ENCODE measurements at regions not wholly inside any gene's neighbourhood (a gene's known extent, or its start where the extent isn't known, plus 50 kb on each side); places are given as distances from the start of the nearest gene placed in this dataset.
A peak's percentile ranks its signal among the peaks of the same experiment; 100 is the strongest.

- WGBS (ENCODE audit: insufficient coverage): 85% methylated on average over 4 of the region's 6 CpGs
- no peaks in the 10 kb centered on the region for H3K4me1 ChIP-seq (ENCODE audit: control insufficient read depth, insufficient read depth, low read length)
- no peaks in the 10 kb centered on the region for H3K36me3 ChIP-seq (ENCODE audit: control insufficient read depth, insufficient read depth, low read length)
- no peaks in the 10 kb centered on the region for H3K27me3 ChIP-seq (ENCODE audit: control insufficient read depth, insufficient read depth, low read length)
- H3K9me3 ChIP-seq (replicated peaks; ENCODE audit: control insufficient read depth, low read depth, low read length): no peaks in the 10 kb centered on the region
- DNase-seq: no peak
- H3K27ac ChIP-seq (ENCODE audit: low read length): no peak overlapping the region
- H3K4me3 ChIP-seq (ENCODE audit: low read length): no peak overlapping the region
Measured at GRCh38 chr12:14138495-14138894, 157.1 kb upstream of the GRIN2B start.

- Histone ChIP-seq H3K27me3 (ENCODE audit: control insufficient read depth, insufficient read depth, low read length) (no peaks in the 10 kb centered on the region), H3K9me3 (replicated peaks; ENCODE audit: control insufficient read depth, low read depth, low read length) (no peaks in the 10 kb centered on the region), H3K36me3 (ENCODE audit: control insufficient read depth, insufficient read depth, low read length) (no peaks in the 10 kb centered on the region), H3K27ac (ENCODE audit: low read length) (no peak overlapping the region), H3K4me1 (ENCODE audit: control insufficient read depth, insufficient read depth, low read length) (no peaks in the 10 kb centered on the region), H3K4me3 (ENCODE audit: low read length) (no peak overlapping the region)
- no CpG with 5 or more reads among the region's 6 CpGs for WGBS (ENCODE audit: insufficient coverage)
- no peak for DNase-seq
Measured at GRCh38 chr12:14148489-14149270, 167.3 kb upstream of the GRIN2B start.

- Histone ChIP-seq H3K4me1 (ENCODE audit: control insufficient read depth, insufficient read depth, low read length) (no peaks in the 10 kb centered on the region), H3K36me3 (ENCODE audit: control insufficient read depth, insufficient read depth, low read length) (no peaks in the 10 kb centered on the region), H3K27me3 (ENCODE audit: control insufficient read depth, insufficient read depth, low read length) (no peaks in the 10 kb centered on the region), H3K9me3 (replicated peaks; ENCODE audit: control insufficient read depth, low read depth, low read length) (no peaks in the 10 kb centered on the region), H3K4me3 (ENCODE audit: low read length) (no peak overlapping the region), H3K27ac (ENCODE audit: low read length) (no peak overlapping the region)
- WGBS (ENCODE audit: insufficient coverage): no CpG with 5 or more reads among the region's 1 CpG
- no peak for DNase-seq
Measured at GRCh38 chr12:14153803-14154202, 172.4 kb upstream of the GRIN2B start.

- H3K27ac ChIP-seq (ENCODE audit: low read length): no peak overlapping the region
- no peaks in the 10 kb centered on the region for H3K27me3 ChIP-seq (ENCODE audit: control insufficient read depth, insufficient read depth, low read length)
- H3K4me3 ChIP-seq (ENCODE audit: low read length): no peak overlapping the region
- DNase-seq: no peak
- H3K4me1 ChIP-seq (ENCODE audit: control insufficient read depth, insufficient read depth, low read length): no peaks in the 10 kb centered on the region
- H3K9me3 ChIP-seq (replicated peaks; ENCODE audit: control insufficient read depth, low read depth, low read length): no peaks in the 10 kb centered on the region
- WGBS (ENCODE audit: insufficient coverage): 100% methylated on average over 1 of the region's 2 CpGs
- no peaks in the 10 kb centered on the region for H3K36me3 ChIP-seq (ENCODE audit: control insufficient read depth, insufficient read depth, low read length)
Measured at GRCh38 chr12:14156606-14157005, 175.2 kb upstream of the GRIN2B start.

- DNase-seq: no peak
- WGBS (ENCODE audit: insufficient coverage): 57% methylated on average over 1 of the region's 3 CpGs
Measured at GRCh38 chr12:14157088-14157747, 175.8 kb upstream of the GRIN2B start.

GRCh38 chr12:14164266-14164665 lies 182.9 kb upstream of the GRIN2B start:
- Histone ChIP-seq H3K27me3 (ENCODE audit: control insufficient read depth, insufficient read depth, low read length) (no peaks in the 10 kb centered on the region), H3K36me3 (ENCODE audit: control insufficient read depth, insufficient read depth, low read length) (no peaks in the 10 kb centered on the region), H3K4me3 (ENCODE audit: low read length) (no peak overlapping the region), H3K9me3 (replicated peaks; ENCODE audit: control insufficient read depth, low read depth, low read length) (no peaks in the 10 kb centered on the region), H3K27ac (ENCODE audit: low read length) (no peak overlapping the region), H3K4me1 (ENCODE audit: control insufficient read depth, insufficient read depth, low read length) (no peaks in the 10 kb centered on the region)
- DNase-seq: no peak
- 67% methylated on average over 1 of the region's 8 CpGs for WGBS (ENCODE audit: insufficient coverage)

More at GRCh38 chr12:14157088-14157747, 175.8 kb upstream of the GRIN2B start:
- Histone ChIP-seq H3K4me3 (ENCODE audit: low read length) (no peak overlapping the region), H3K36me3 (ENCODE audit: control insufficient read depth, insufficient read depth, low read length) (no peaks in the 10 kb centered on the region), H3K27ac (ENCODE audit: low read length) (no peak overlapping the region), H3K27me3 (ENCODE audit: control insufficient read depth, insufficient read depth, low read length) (no peaks in the 10 kb centered on the region), H3K4me1 (ENCODE audit: control insufficient read depth, insufficient read depth, low read length) (no peaks in the 10 kb centered on the region), H3K9me3 (replicated peaks; ENCODE audit: control insufficient read depth, low read depth, low read length) (no peaks in the 10 kb centered on the region)

- peak; percentile 68 for DNase-seq
- Histone ChIP-seq H3K4me3 (ENCODE audit: low read length) (no peak overlapping the region), H3K36me3 (ENCODE audit: control insufficient read depth, insufficient read depth, low read length) (no peaks in the 10 kb centered on the region), H3K27me3 (ENCODE audit: control insufficient read depth, insufficient read depth, low read length) (no peaks in the 10 kb centered on the region), H3K27ac (ENCODE audit: low read length) (no peak overlapping the region), H3K9me3 (replicated peaks; ENCODE audit: control insufficient read depth, low read depth, low read length) (no peaks in the 10 kb centered on the region), H3K4me1 (ENCODE audit: control insufficient read depth, insufficient read depth, low read length) (no peaks in the 10 kb centered on the region)
- WGBS (ENCODE audit: insufficient coverage): no CpG with 5 or more reads among the region's 4 CpGs
Measured at GRCh38 chr12:14167005-14167628, 185.7 kb upstream of the GRIN2B start.

- WGBS (ENCODE audit: insufficient coverage): no CpG with 5 or more reads among the region's 3 CpGs
- Histone ChIP-seq H3K4me1 (ENCODE audit: control insufficient read depth, insufficient read depth, low read length) (no peaks in the 10 kb centered on the region), H3K36me3 (ENCODE audit: control insufficient read depth, insufficient read depth, low read length) (no peaks in the 10 kb centered on the region), H3K27me3 (ENCODE audit: control insufficient read depth, insufficient read depth, low read length) (no peaks in the 10 kb centered on the region), H3K27ac (ENCODE audit: low read length) (no peak overlapping the region), H3K9me3 (replicated peaks; ENCODE audit: control insufficient read depth, low read depth, low read length) (no peaks in the 10 kb centered on the region), H3K4me3 (ENCODE audit: low read length) (no peak overlapping the region)
- DNase-seq: no peak
Measured at GRCh38 chr12:14169281-14169680, 187.9 kb upstream of the GRIN2B start.

GRCh38 chr12:14171106-14171505 lies 189.7 kb upstream of the GRIN2B start:
- Histone ChIP-seq H3K9me3 (replicated peaks; ENCODE audit: control insufficient read depth, low read depth, low read length) (no peaks in the 10 kb centered on the region), H3K27me3 (ENCODE audit: control insufficient read depth, insufficient read depth, low read length) (no peaks in the 10 kb centered on the region), H3K36me3 (ENCODE audit: control insufficient read depth, insufficient read depth, low read length) (no peaks in the 10 kb centered on the region), H3K4me3 (ENCODE audit: low read length) (no peak overlapping the region), H3K27ac (ENCODE audit: low read length) (no peak overlapping the region), H3K4me1 (ENCODE audit: control insufficient read depth, insufficient read depth, low read length) (no peaks in the 10 kb centered on the region)
- no CpG with 5 or more reads among the region's 3 CpGs for WGBS (ENCODE audit: insufficient coverage)
- no peak for DNase-seq

- 75% methylated on average over 1 of the region's 2 CpGs for WGBS (ENCODE audit: insufficient coverage)
- no peak for DNase-seq
- H3K4me1 ChIP-seq (ENCODE audit: control insufficient read depth, insufficient read depth, low read length): no peaks in the 10 kb centered on the region
- H3K4me3 ChIP-seq (ENCODE audit: low read length): no peak overlapping the region
- no peaks in the 10 kb centered on the region for H3K36me3 ChIP-seq (ENCODE audit: control insufficient read depth, insufficient read depth, low read length)
- H3K9me3 ChIP-seq (replicated peaks; ENCODE audit: control insufficient read depth, low read depth, low read length): no peaks in the 10 kb centered on the region
- no peak overlapping the region for H3K27ac ChIP-seq (ENCODE audit: low read length)
- H3K27me3 ChIP-seq (ENCODE audit: control insufficient read depth, insufficient read depth, low read length): no peaks in the 10 kb centered on the region
Measured at GRCh38 chr12:14175206-14175605, 190.3 kb upstream of the ATF7IP start.
